IMR-90 (cell line): ENCODE measurements at regions not wholly inside any gene's neighbourhood (a gene's known extent, or its start where the extent isn't known, plus 50 kb on each side); places are given as distances from the start of the nearest gene placed in this dataset.

Experiments
- ATAC-seq: fragments of 200-7000 bp; cut with Tn5 transposase; 2 replicates; pipeline ENCODE4 v1.9.1; 2020; ENCODE audit warnings: low read depth, mild to moderate bottlenecking, moderate library complexity
- BruUV-seq: library from RNA; stranded (reverse); fragments of 400-500 nt; replicated peaks from 2 replicates; lab custom pipeline; 2021; lab: Mats Ljungman, UMichigan
- CTCF ChIA-PET: fragments of 300-600 bp; formaldehyde crosslinking; extraction: SDS; loops from one replicate; lab custom pipeline; 2021; ENCODE audit warnings: antibody characterized with exemption; lab: Yijun Ruan, JAX
- POLR2A ChIA-PET: fragments of 300-600 bp; sonication (Branson Sonifier 250); formaldehyde crosslinking; loops from one replicate; lab custom pipeline; 2022; ENCODE audit warnings: antibody characterized with exemption; ENCODE audit not compliant: unreplicated experiment; lab: Charles Lee
- DNase-seq: peaks from one replicate; pipeline ENCODE4 v3.0.0; 2013
- H2AFZ ChIP-seq: replicated peaks from 2 replicates; pipeline ENCODE3; 2013; ENCODE audit warnings: low read length, mild to moderate bottlenecking; ENCODE audit not compliant: poor library complexity
- H2AK5ac ChIP-seq: 2 replicates; pipeline ENCODE4 v1.6.1; 2013; ENCODE audit warnings: low read depth, low read length, inconsistent platforms
- H2AK9ac ChIP-seq: replicated peaks from 2 replicates; pipeline ENCODE3; 2013; ENCODE audit warnings: mild to moderate bottlenecking, low read depth, low read length, moderate library complexity; ENCODE audit not compliant: poor library complexity
- H2BK120ac ChIP-seq: 2 replicates; pipeline ENCODE4 v1.6.1; 2013; ENCODE audit warnings: low read depth, low read length, inconsistent platforms
- H2BK15ac ChIP-seq: 3 replicates; pipeline ENCODE4 v1.6.1; 2013; ENCODE audit warnings: low read depth, low read length, inconsistent platforms
- H2BK20ac ChIP-seq: 2 replicates; pipeline ENCODE4 v1.6.1; 2013; ENCODE audit warnings: low read depth, mild to moderate bottlenecking, inconsistent platforms, low read length, moderate library complexity
- H2BK5ac ChIP-seq: 2 replicates; pipeline ENCODE4 v1.6.1; 2013; ENCODE audit warnings: mild to moderate bottlenecking, low read depth, low read length, inconsistent platforms; ENCODE audit not compliant: poor library complexity, severe bottlenecking
- H3K14ac ChIP-seq: replicated peaks from 2 replicates; pipeline ENCODE4 v1.6.1; 2013; ENCODE audit warnings: low read depth, low read length, inconsistent platforms
- H3K18ac ChIP-seq: 2 replicates; pipeline ENCODE4 v1.6.1; 2013; ENCODE audit warnings: low read depth, low read length, control low read depth
- H3K23ac ChIP-seq: 2 replicates; pipeline ENCODE4 v1.6.1; 2013; ENCODE audit warnings: low read depth, low read length, inconsistent platforms
- H3K27ac ChIP-seq: 2 replicates; pipeline ENCODE4 v1.5.1; 2013; ENCODE audit warnings: mild to moderate bottlenecking, control low read depth, low read length; ENCODE audit not compliant: insufficient read depth
- H3K27me3 ChIP-seq: 2 replicates; pipeline ENCODE4 v1.6.1; 2013; ENCODE audit warnings: low read length; ENCODE audit not compliant: control insufficient read depth, insufficient read depth
- H3K36me3 ChIP-seq: 2 replicates; pipeline ENCODE4 v1.6.1; 2013; ENCODE audit warnings: low read length, mixed read lengths; ENCODE audit not compliant: control insufficient read depth, insufficient read depth
- H3K4ac ChIP-seq: 2 replicates; pipeline ENCODE4 v1.6.1; 2013; ENCODE audit warnings: low read depth, low read length, inconsistent platforms
- H3K4me1 ChIP-seq: 2 replicates; pipeline ENCODE4 v1.6.1; 2013; ENCODE audit warnings: low read length, mixed read lengths; ENCODE audit not compliant: control insufficient read depth, insufficient read depth
- H3K4me2 ChIP-seq: 2 replicates; pipeline ENCODE4 v1.6.1; 2013; ENCODE audit warnings: low read depth, mild to moderate bottlenecking, control low read depth, low read length, moderate library complexity
- H3K4me3 ChIP-seq: 2 replicates; pipeline ENCODE4 v1.5.1; 2013; ENCODE audit warnings: low read depth, mild to moderate bottlenecking, control low read depth, low read length, moderate library complexity; ENCODE audit not compliant: insufficient read depth
- H3K56ac ChIP-seq: 2 replicates; pipeline ENCODE4 v1.6.1; 2013; ENCODE audit warnings: low read length, inconsistent platforms; ENCODE audit not compliant: insufficient read depth; ENCODE audit errors: extremely low read depth
- H3K79me1 ChIP-seq, 2 experiments: 2 replicates each; pipeline ENCODE4 v1.6.1; 2013; ENCODE audit warnings: low read length in 2 of 2, inconsistent platforms in 1 of 2, low read depth in 1 of 2
- H3K9ac ChIP-seq: 2 replicates; pipeline ENCODE4 v1.6.1; 2013; ENCODE audit warnings: low read depth, low read length, control low read depth
- H3K9me1 ChIP-seq: 2 replicates; pipeline ENCODE4 v1.6.1; 2013; ENCODE audit warnings: low read length, inconsistent platforms; ENCODE audit not compliant: insufficient read depth
- H3K9me3 ChIP-seq: 2 replicates; pipeline ENCODE4 v1.6.1; 2013; ENCODE audit warnings: low read length; ENCODE audit not compliant: control insufficient read depth, insufficient read depth
- H4K20me1 ChIP-seq: 2 replicates; pipeline ENCODE4 v1.6.1; 2013; ENCODE audit warnings: low read length, inconsistent platforms; ENCODE audit not compliant: insufficient read depth
- H4K5ac ChIP-seq: 2 replicates; pipeline ENCODE4 v1.6.1; 2013; ENCODE audit warnings: mild to moderate bottlenecking, low read depth, low read length, control low read depth
- H4K8ac ChIP-seq, 2 experiments: 2 replicates each; pipeline ENCODE4 v1.6.1; 2013; ENCODE audit warnings: low read depth in 2 of 2, low read length in 2 of 2, control low read depth in 1 of 2, inconsistent platforms in 1 of 2
- H4K91ac ChIP-seq: 2 replicates; pipeline ENCODE4 v1.6.1; 2013; ENCODE audit warnings: low read depth, low read length, inconsistent platforms; ENCODE audit not compliant: insufficient read depth
- BHLHE40 ChIP-seq: fragments of 150-350 bp; IDR thresholded peaks from 2 replicates; pipeline ENCODE4 v1.6.1; 2016; ENCODE audit warnings: mild to moderate bottlenecking, low read depth, low read length
- CHD1 ChIP-seq: IDR thresholded peaks from 2 replicates; pipeline ENCODE4 v1.6.1; 2012; ENCODE audit warnings: low read depth, low read length, improper control_type of control experiment
- FOS ChIP-seq: fragments of 150-350 bp; IDR thresholded peaks from 2 replicates; pipeline ENCODE4 v1.6.1; 2016; ENCODE audit warnings: low read depth, low read length
- POLR2A ChIP-seq: IDR thresholded peaks from 2 replicates; pipeline ENCODE4 v1.6.1; 2012; ENCODE audit warnings: mild to moderate bottlenecking, low read depth, low read length
- SMC3 ChIP-seq: fragments of 150-350 bp; IDR thresholded peaks from 2 replicates; pipeline ENCODE4 v1.6.1; 2016; ENCODE audit warnings: low read depth, mild to moderate bottlenecking, antibody characterized with exemption, low read length, moderate library complexity
- USF2 ChIP-seq: fragments of 150-350 bp; IDR thresholded peaks from 2 replicates; pipeline ENCODE4 v1.6.1; 2017; ENCODE audit warnings: mild to moderate bottlenecking, antibody characterized with exemption, low read length, low read depth
- WGBS, 2 experiments: methylation state at CpG; one replicate each; pipeline versions ENCODE4 v1.1.5 to v1.1.7; 2013; ENCODE audit warnings: missing lambda C conversion rate in 2 of 2; ENCODE audit not compliant: insufficient read length in 1 of 2; ENCODE audit errors: extremely low coverage in 2 of 2; 5-methylcytosine and 5-hydroxymethylcytosine counted together
- dilution Hi-C: fragments of 300-500 bp; cut with HindIII; formaldehyde crosslinking; loops from one replicate; pipeline ENCODE4 v1.14.3; 2018; ENCODE audit warnings: low sequenced_read_pairs; ENCODE audit not compliant: unreplicated experiment
- in situ Hi-C: fragments of 300-500 bp; cut with MboI; formaldehyde crosslinking; loops from 3 replicates; pipeline ENCODE4 v1.14.3; 2019; ENCODE audit warnings: low sequenced_read_pairs, inconsistent platforms, mixed read lengths
- intact Hi-C: fragments of 100-400 bp; cut with micrococcal nuclease; formaldehyde crosslinking; loops from 2 replicates; pipeline ENCODE4 v1.10.0; 2022
- TF ChIP-seq, protein P1 (sequence below): fragments of 150-350 bp; IDR thresholded peaks from 2 replicates; pipeline ENCODE4 v1.6.1; 2016; ENCODE audit warnings: low read depth, mild to moderate bottlenecking, low read length, moderate library complexity, borderline replicate concordance

DNA sequence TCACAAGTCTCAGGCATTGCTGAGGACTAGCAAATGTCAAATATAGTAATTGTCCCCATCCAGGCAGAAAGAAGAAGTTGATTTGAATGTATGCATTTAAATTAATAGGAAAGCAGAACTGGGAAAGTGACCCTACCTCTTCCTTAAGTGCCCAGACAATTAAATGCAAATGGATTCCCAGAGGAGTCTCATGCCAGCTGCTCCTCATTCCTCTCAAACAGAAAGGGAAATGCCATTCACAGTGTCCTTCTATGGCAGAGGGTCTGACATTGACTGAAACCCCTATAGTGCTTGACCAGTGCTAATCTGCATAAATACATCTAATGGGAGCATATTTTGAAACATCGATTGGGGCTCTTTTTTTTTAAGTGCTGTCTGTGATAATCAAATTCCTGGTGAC, 292.4 kb upstream of the SEL1L start:
- dilution Hi-C loops: no loop called here
- no peak overlapping the region for H2BK20ac ChIP-seq

More for the DNA sequence above, 292.4 kb upstream of the SEL1L start:
- Histone ChIP-seq H4K8ac (no peak overlapping the region), H3K4me1 (no peaks in the 10 kb centered on the region), H2AFZ (no peak overlapping the region), H4K5ac (no peak overlapping the region), H2BK15ac (no peak overlapping the region), H3K4me2 (no peak overlapping the region), H3K27me3 (no peaks in the 10 kb centered on the region), H3K79me1 (no peaks in the 10 kb centered on the region), H3K9me3 (peaks cover 6% of the 10 kb centered on the region; the same call in 1 of the 2 replicates), H3K9me1 (no peaks in the 10 kb centered on the region), H3K56ac (no peak overlapping the region), H2AK9ac (no peak overlapping the region), H2BK120ac (no peak overlapping the region), H3K4ac (no peak overlapping the region), H3K14ac (no peak overlapping the region), H3K9ac (no peak overlapping the region), H4K20me1 (no peaks in the 10 kb centered on the region), H4K91ac (no peak overlapping the region), H2BK5ac (no peak overlapping the region), H3K27ac (no peak overlapping the region), H3K4me3 (no peak overlapping the region), H3K36me3 (no peaks in the 10 kb centered on the region), H2AK5ac (no peak overlapping the region), H3K23ac (no peak overlapping the region), H3K18ac (no peak overlapping the region)
- no peak for DNase-seq
- in situ Hi-C loops: no loop called here
- CTCF ChIA-PET: no interaction called here
- intact Hi-C loops: no loop called here
- no peak for ATAC-seq
- POLR2A ChIA-PET: interaction anchor here (0.7 kb wide), 1 partner anchor 238 kb away, joined by 3 read pairs; no protein-coding TSS in a partner anchor
- no peak for TF ChIP-seq CHD1
- no peak for TF ChIP-seq SMC3
- TF ChIP-seq USF2: no peak
- TF ChIP-seq, protein P1, sequence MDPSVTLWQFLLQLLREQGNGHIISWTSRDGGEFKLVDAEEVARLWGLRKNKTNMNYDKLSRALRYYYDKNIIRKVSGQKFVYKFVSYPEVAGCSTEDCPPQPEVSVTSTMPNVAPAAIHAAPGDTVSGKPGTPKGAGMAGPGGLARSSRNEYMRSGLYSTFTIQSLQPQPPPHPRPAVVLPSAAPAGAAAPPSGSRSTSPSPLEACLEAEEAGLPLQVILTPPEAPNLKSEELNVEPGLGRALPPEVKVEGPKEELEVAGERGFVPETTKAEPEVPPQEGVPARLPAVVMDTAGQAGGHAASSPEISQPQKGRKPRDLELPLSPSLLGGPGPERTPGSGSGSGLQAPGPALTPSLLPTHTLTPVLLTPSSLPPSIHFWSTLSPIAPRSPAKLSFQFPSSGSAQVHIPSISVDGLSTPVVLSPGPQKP: no peak
- no peak for TF ChIP-seq BHLHE40
- TF ChIP-seq POLR2A: no peak
- TF ChIP-seq FOS: no peak
- WGBS, 2 experiments: no CpG with 5 or more reads among the region's 1 CpG
- no TSS peak for BruUV-seq
